Adipocyte (in vitro differentiated cells): ENCODE measurements at regions not wholly inside any gene's neighbourhood (a gene's known extent, or its start where the extent isn't known, plus 50 kb on each side); places are given as distances from the start of the nearest gene placed in this dataset.

ENCODE experiments used
- DNase-seq: peaks from one replicate; pipeline ENCODE4 v3.0.0-alpha.2; 2015; ENCODE audit warnings: low read depth
- H3K27me3 ChIP-seq: replicated peaks from 2 replicates; pipeline ENCODE4 v1.7.0; 2013; ENCODE audit warnings: mild to moderate bottlenecking, low read length, moderate library complexity; ENCODE audit not compliant: control insufficient read depth, insufficient read depth
- H3K36me3 ChIP-seq: 2 replicates; pipeline ENCODE4 v1.7.0; 2013; ENCODE audit warnings: low read length, mild to moderate bottlenecking, moderate library complexity; ENCODE audit not compliant: control insufficient read depth, insufficient read depth, severe bottlenecking
- H3K4me1 ChIP-seq: 2 replicates; pipeline ENCODE4 v1.7.0; 2013; ENCODE audit warnings: mild to moderate bottlenecking, low read length, moderate library complexity; ENCODE audit not compliant: control insufficient read depth, insufficient read depth
- H3K4me3 ChIP-seq: 2 replicates; pipeline ENCODE4 v1.7.0; 2013; ENCODE audit warnings: mild to moderate bottlenecking, low read length, moderate library complexity
- H3K9ac ChIP-seq: 2 replicates; pipeline ENCODE4 v1.7.0; 2013; ENCODE audit warnings: mild to moderate bottlenecking, low read length, moderate library complexity
- H3K9me3 ChIP-seq: 2 replicates; pipeline ENCODE4 v1.7.0; 2013; ENCODE audit warnings: mild to moderate bottlenecking, low read length, moderate library complexity; ENCODE audit not compliant: control insufficient read depth

GRCh38 chr6:88236612-88237360 is 70.6 kb upstream of the CNR1 start:
- no peak overlapping the region for H3K9ac ChIP-seq
- no peak for DNase-seq
- no peaks in the 10 kb centered on the region for H3K4me1 ChIP-seq
- H3K27me3 ChIP-seq, result no peaks in the 10 kb centered on the region
- H3K4me3 ChIP-seq, result no peak overlapping the region
- no peaks in the 10 kb centered on the region for H3K36me3 ChIP-seq
- H3K9me3 ChIP-seq, result peaks cover 28% of the 10 kb centered on the region

- H3K36me3 ChIP-seq, result no peaks in the 10 kb centered on the region
- no peaks in the 10 kb centered on the region for H3K27me3 ChIP-seq
- peaks cover 48% of the 10 kb centered on the region for H3K9me3 ChIP-seq
- H3K9ac ChIP-seq, result no peak overlapping the region
- no peaks in the 10 kb centered on the region for H3K4me1 ChIP-seq
- no peak for DNase-seq
- H3K4me3 ChIP-seq, result no peak overlapping the region
Measured at GRCh38 chr6:88232753-88233152, 66.6 kb upstream of the CNR1 start.

- DNase-seq, result no peak
- H3K4me3 ChIP-seq, result no peak overlapping the region
- no peak overlapping the region for H3K9ac ChIP-seq
- no peaks in the 10 kb centered on the region for H3K27me3 ChIP-seq
- peaks cover 12% of the 10 kb centered on the region for H3K9me3 ChIP-seq
- no peaks in the 10 kb centered on the region for H3K4me1 ChIP-seq
- H3K36me3 ChIP-seq, result no peaks in the 10 kb centered on the region
Measured at GRCh38 chr6:88223298-88223697, 57.2 kb upstream of the CNR1 start.

GRCh38 chr6:88220493-88220892 is 54.3 kb upstream of the CNR1 start:
- H3K9me3 ChIP-seq, result no peaks in the 10 kb centered on the region
- no peaks in the 10 kb centered on the region for H3K27me3 ChIP-seq
- H3K36me3 ChIP-seq, result no peaks in the 10 kb centered on the region
- DNase-seq, result peak; percentile 20
- H3K4me1 ChIP-seq, result no peaks in the 10 kb centered on the region
- no peak overlapping the region for H3K4me3 ChIP-seq
- H3K9ac ChIP-seq, result no peak overlapping the region

GRCh38 chr6:88216182-88216581 is 50.0 kb upstream of the CNR1 start:
- no peaks in the 10 kb centered on the region for H3K4me1 ChIP-seq
- no peak for DNase-seq
- no peak overlapping the region for H3K4me3 ChIP-seq
- H3K27me3 ChIP-seq, result no peaks in the 10 kb centered on the region
- H3K9ac ChIP-seq, result no peak overlapping the region
- no peaks in the 10 kb centered on the region for H3K36me3 ChIP-seq
- no peaks in the 10 kb centered on the region for H3K9me3 ChIP-seq
